Endodermal cell (in vitro differentiated cells): ENCODE measurements at regions not wholly inside any gene's neighbourhood (a gene's known extent, or its start where the extent isn't known, plus 50 kb on each side); places are given as distances from the start of the nearest gene placed in this dataset.

Experiments used
- DNase-seq: peaks from one replicate; pipeline ENCODE4 v3.0.0-alpha.2; 2017
- H3K27ac ChIP-seq: 2 replicates; pipeline ENCODE4 v1.5.1; 2013; ENCODE audit warnings: mild to moderate bottlenecking, low read depth, low read length, moderate library complexity
- H3K27me3 ChIP-seq: 2 replicates; pipeline ENCODE4 v1.6.1; 2013; ENCODE audit warnings: mild to moderate bottlenecking, low read length, moderate library complexity; ENCODE audit not compliant: insufficient read depth, control insufficient read depth, poor library complexity, severe bottlenecking
- H3K36me3 ChIP-seq: 2 replicates; pipeline ENCODE4 v1.7.0; 2013; ENCODE audit warnings: mild to moderate bottlenecking, low read length, moderate library complexity; ENCODE audit not compliant: control insufficient read depth, insufficient read depth
- H3K4me1 ChIP-seq: one replicate; pipeline ENCODE4 v1.7.0; 2013; ENCODE audit warnings: low read length; ENCODE audit not compliant: control insufficient read depth, insufficient read depth
- H3K4me3 ChIP-seq: 2 replicates; pipeline ENCODE4 v1.5.1; 2013; ENCODE audit warnings: mild to moderate bottlenecking, low read length, moderate library complexity
- H3K9ac ChIP-seq: 2 replicates; pipeline ENCODE4 v1.6.1; 2013; ENCODE audit warnings: mild to moderate bottlenecking, low read length, moderate library complexity; ENCODE audit not compliant: poor library complexity, severe bottlenecking; ENCODE audit errors: extremely low read depth
- H3K9me3 ChIP-seq: 2 replicates; pipeline ENCODE4 v1.6.1; 2013; ENCODE audit warnings: mild to moderate bottlenecking, low read length, moderate library complexity; ENCODE audit not compliant: control insufficient read depth
- H3K27ac Mint-ChIP-seq: 2 replicates; pipeline ENCODE4 v1.8.0; 2020; ENCODE audit warnings: mixed read lengths
- H3K27me3 Mint-ChIP-seq: 2 replicates; pipeline ENCODE4 v1.8.0; 2021; ENCODE audit warnings: mild to moderate bottlenecking, mixed read lengths; ENCODE audit not compliant: insufficient read depth
- H3K36me3 Mint-ChIP-seq: 2 replicates; pipeline ENCODE4 v1.8.0; 2020; ENCODE audit warnings: low read depth, mixed read lengths
- H3K4me1 Mint-ChIP-seq: 2 replicates; pipeline ENCODE4 v1.8.0; 2020; ENCODE audit warnings: mixed read lengths
- H3K4me3 Mint-ChIP-seq: 2 replicates; pipeline ENCODE4 v1.8.0; 2020; ENCODE audit warnings: mild to moderate bottlenecking, moderate library complexity, mixed read lengths
- H3K9me3 Mint-ChIP-seq: 2 replicates; pipeline ENCODE4 v1.8.0; 2020; ENCODE audit warnings: mild to moderate bottlenecking, mixed read lengths
- WGBS, 2 experiments: methylation state at CpG; one replicate each; pipeline versions ENCODE4 v1.1.5 to v1.1.7; 2013; ENCODE audit warnings: missing lambda C conversion rate in 2 of 2, mixed read lengths in 1 of 2; ENCODE audit not compliant: insufficient coverage in 1 of 2, insufficient read length in 1 of 2; 5-methylcytosine and 5-hydroxymethylcytosine counted together
- TF ChIP-seq, protein P1 (sequence below): fragments of 200-600 bp; sonication (generic); conservative IDR thresholded peaks from 2 replicates; pipeline ENCODE4 v1.5.0; 2021; ENCODE audit warnings: antibody characterized with exemption, mild to moderate bottlenecking

- no peaks in the 10 kb centered on the region for H3K36me3 Mint-ChIP-seq
- Histone ChIP-seq H3K27ac (no peak overlapping the region), H3K4me1 (no peaks in the 10 kb centered on the region), H3K36me3 (no peaks in the 10 kb centered on the region), H3K9ac (no peak overlapping the region), H3K4me3 (no peak overlapping the region), H3K27me3 (no peaks in the 10 kb centered on the region), H3K9me3 (peaks cover 4% of the 10 kb centered on the region)
- H3K27ac Mint-ChIP-seq, result no peak overlapping the region
- H3K4me3 Mint-ChIP-seq, result no peak overlapping the region
- peaks cover 18% of the 10 kb centered on the region for H3K9me3 Mint-ChIP-seq
- DNase-seq, result no peak
- TF ChIP-seq, protein P1, sequence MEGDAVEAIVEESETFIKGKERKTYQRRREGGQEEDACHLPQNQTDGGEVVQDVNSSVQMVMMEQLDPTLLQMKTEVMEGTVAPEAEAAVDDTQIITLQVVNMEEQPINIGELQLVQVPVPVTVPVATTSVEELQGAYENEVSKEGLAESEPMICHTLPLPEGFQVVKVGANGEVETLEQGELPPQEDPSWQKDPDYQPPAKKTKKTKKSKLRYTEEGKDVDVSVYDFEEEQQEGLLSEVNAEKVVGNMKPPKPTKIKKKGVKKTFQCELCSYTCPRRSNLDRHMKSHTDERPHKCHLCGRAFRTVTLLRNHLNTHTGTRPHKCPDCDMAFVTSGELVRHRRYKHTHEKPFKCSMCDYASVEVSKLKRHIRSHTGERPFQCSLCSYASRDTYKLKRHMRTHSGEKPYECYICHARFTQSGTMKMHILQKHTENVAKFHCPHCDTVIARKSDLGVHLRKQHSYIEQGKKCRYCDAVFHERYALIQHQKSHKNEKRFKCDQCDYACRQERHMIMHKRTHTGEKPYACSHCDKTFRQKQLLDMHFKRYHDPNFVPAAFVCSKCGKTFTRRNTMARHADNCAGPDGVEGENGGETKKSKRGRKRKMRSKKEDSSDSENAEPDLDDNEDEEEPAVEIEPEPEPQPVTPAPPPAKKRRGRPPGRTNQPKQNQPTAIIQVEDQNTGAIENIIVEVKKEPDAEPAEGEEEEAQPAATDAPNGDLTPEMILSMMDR, result no peak
- H3K4me1 Mint-ChIP-seq, result peaks cover 8% of the 10 kb centered on the region
- H3K27me3 Mint-ChIP-seq, result no peaks in the 10 kb centered on the region
These were observed 151.7 kb upstream of the FOXN2 start for GRCh38 chr2:48162742-48163141.

- no peak for DNase-seq
- 92 to 100% methylated on average over 1 to 3 of the region's 3 CpGs for WGBS, 2 experiments
These were observed 149.3 kb upstream of the FOXN2 start for GRCh38 chr2:48165070-48165753.

DNA sequence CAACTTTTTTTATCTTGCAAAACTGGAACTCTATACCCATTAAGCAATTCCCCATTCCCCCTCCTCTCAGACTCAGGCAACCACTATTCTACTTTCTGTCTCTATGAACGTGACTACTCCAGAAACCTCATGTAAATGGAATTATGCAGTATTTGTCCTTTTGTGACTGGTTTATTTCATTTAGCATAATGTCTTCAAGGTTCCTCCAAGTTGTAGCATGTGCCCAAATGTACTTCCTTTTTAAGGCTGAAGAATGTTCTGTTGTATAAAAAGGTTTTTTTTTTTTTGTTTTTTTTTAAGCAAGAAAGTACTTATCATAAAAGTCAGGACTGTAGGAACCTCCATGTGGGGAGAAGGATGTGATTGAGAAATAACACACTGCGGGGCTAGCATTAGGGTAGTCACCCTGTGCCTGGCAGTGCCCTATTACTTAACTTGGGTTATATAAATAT lies 145.3 kb upstream of the FOXN2 start:
- H3K27me3 ChIP-seq, result no peaks in the 10 kb centered on the region
- H3K9me3 ChIP-seq, result no peaks in the 10 kb centered on the region
- no peak overlapping the region for H3K27ac ChIP-seq
- no peaks in the 10 kb centered on the region for H3K27me3 Mint-ChIP-seq
- H3K4me1 Mint-ChIP-seq, result no peaks in the 10 kb centered on the region
- H3K4me1 ChIP-seq, result no peaks in the 10 kb centered on the region
- 92 to 100% methylated on average over 1 to 2 of the region's 2 CpGs for WGBS, 2 experiments
- no peak overlapping the region for H3K27ac Mint-ChIP-seq
- H3K4me3 Mint-ChIP-seq, result no peak overlapping the region
- no peaks in the 10 kb centered on the region for H3K36me3 ChIP-seq
- no peak overlapping the region for H3K4me3 ChIP-seq
- no peak overlapping the region for H3K9ac ChIP-seq
- no peaks in the 10 kb centered on the region for H3K36me3 Mint-ChIP-seq
- no peak for DNase-seq
- TF ChIP-seq, protein P1, result no peak
- H3K9me3 Mint-ChIP-seq, result peaks cover 22% of the 10 kb centered on the region

More at GRCh38 chr2:48165070-48165753, 149.3 kb upstream of the FOXN2 start:
- Mint-ChIP-seq H3K4me1 (peaks cover 8% of the 10 kb centered on the region), H3K27ac (no peak overlapping the region), H3K27me3 (no peaks in the 10 kb centered on the region), H3K9me3 (peaks cover 22% of the 10 kb centered on the region), H3K4me3 (no peak overlapping the region), H3K36me3 (no peaks in the 10 kb centered on the region)
- no peaks in the 10 kb centered on the region for H3K9me3 ChIP-seq
- no peaks in the 10 kb centered on the region for H3K36me3 ChIP-seq
- H3K4me3 ChIP-seq, result no peak overlapping the region
- H3K27me3 ChIP-seq, result no peaks in the 10 kb centered on the region
- TF ChIP-seq, protein P1, result no peak
- no peak overlapping the region for H3K27ac ChIP-seq
- no peaks in the 10 kb centered on the region for H3K4me1 ChIP-seq
- no peak overlapping the region for H3K9ac ChIP-seq
